ENCODE measurements at regions not wholly inside any gene's neighbourhood (a gene's known extent, or its start where the extent isn't known, plus 50 kb on each side); places are given as distances from the start of the nearest gene placed in this dataset.
A peak's percentile ranks its signal among the peaks of the same experiment; 100 is the strongest.

GRCh38 chr6:3938715-3939367, 89.7 kb downstream of the FAM50B start:
- no peak for TF ChIP-seq POLR2A (IDR thresholded peaks at IDR 0.05; ENCODE audit: low read length)
- TF ChIP-seq GATA1 (IDR thresholded peaks at IDR 0.05; ENCODE audit: low read depth, low read length) = no peak
- no peak for DNase-seq

- no peak for TF ChIP-seq GATA1 (IDR thresholded peaks at IDR 0.05; ENCODE audit: low read depth, low read length)
- no peak for TF ChIP-seq POLR2A (IDR thresholded peaks at IDR 0.05; ENCODE audit: low read length)
- DNase-seq = no peak
Measured at GRCh38 chr6:3939368-3939958, 90.3 kb downstream of the FAM50B start.

GRCh38 chr6:3939964-3940363, 90.8 kb downstream of the FAM50B start:
- TF ChIP-seq POLR2A (IDR thresholded peaks at IDR 0.05; ENCODE audit: low read length) (no peak), GATA1 (IDR thresholded peaks at IDR 0.05; ENCODE audit: low read depth, low read length) (no peak)
- DNase-seq = peak; percentile 11 to 43

DNA sequence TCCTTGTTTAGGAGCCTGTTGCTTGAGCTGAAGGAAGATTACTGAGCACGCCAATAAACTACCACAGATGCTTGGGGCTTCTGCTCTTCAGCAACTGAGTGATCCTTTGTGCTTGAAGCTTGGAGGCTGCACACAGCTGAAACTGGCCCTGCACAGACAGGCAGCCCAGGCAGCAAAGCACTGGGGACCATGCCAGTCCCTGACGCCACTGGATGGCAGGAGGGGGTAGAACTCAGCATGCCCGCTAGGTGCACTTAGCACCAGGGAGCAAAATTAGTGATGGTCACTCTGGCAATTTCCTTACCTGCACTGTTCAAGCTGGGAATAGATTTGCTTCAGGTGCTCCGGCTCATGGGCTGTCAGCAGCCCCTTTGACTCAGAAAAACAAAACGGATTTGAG, 91.5 kb downstream of the FAM50B start:
- DNase-seq = no peak
- TF ChIP-seq GATA1 (IDR thresholded peaks at IDR 0.05; ENCODE audit: low read depth, low read length) (no peak), POLR2A (IDR thresholded peaks at IDR 0.05; ENCODE audit: low read length) (no peak)

- no peak for DNase-seq
- TF ChIP-seq GATA1 (IDR thresholded peaks at IDR 0.05; ENCODE audit: low read depth, low read length) = no peak
- TF ChIP-seq POLR2A (IDR thresholded peaks at IDR 0.05; ENCODE audit: low read length) = no peak
Measured at GRCh38 chr6:3943331-3943765, 94.2 kb downstream of the FAM50B start.

- no peak for DNase-seq
- TF ChIP-seq GATA1 (IDR thresholded peaks at IDR 0.05; ENCODE audit: low read depth, low read length) = no peak
- TF ChIP-seq POLR2A (IDR thresholded peaks at IDR 0.05; ENCODE audit: low read length) = no peak
Measured at GRCh38 chr6:3944246-3944645, 95.1 kb downstream of the FAM50B start.

- DNase-seq = no peak
- TF ChIP-seq GATA1 (IDR thresholded peaks at IDR 0.05; ENCODE audit: low read depth, low read length) (no peak), POLR2A (IDR thresholded peaks at IDR 0.05; ENCODE audit: low read length) (no peak)
Measured at GRCh38 chr6:3946778-3947177, 97.6 kb downstream of the FAM50B start.

GRCh38 chr6:3948866-3949265, 99.7 kb downstream of the FAM50B start:
- DNase-seq = no peak
- TF ChIP-seq GATA1 (IDR thresholded peaks at IDR 0.05; ENCODE audit: low read depth, low read length) (no peak), POLR2A (IDR thresholded peaks at IDR 0.05; ENCODE audit: low read length) (no peak)

DNA sequence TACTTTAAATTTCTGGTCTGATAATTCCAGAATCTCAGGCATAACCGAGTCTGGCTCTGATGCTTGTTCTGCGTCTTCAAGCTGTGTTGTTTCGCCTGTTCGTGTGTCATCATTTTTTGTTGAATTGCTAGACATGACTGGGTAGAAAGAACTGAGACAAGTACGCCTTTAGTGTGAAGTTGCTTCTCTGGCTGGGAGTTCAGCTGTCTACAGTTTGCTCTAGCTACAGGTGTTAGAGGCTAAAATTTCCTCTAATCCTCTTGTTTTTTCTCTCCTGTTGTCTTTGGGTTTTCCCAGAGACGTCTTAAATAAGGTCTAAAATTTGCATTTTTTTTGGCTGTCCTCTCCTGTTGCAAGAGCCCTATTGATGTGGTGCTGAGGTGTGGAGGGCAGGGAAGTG, 100.3 kb downstream of the FAM50B start:
- DNase-seq = no peak
- TF ChIP-seq GATA1 (IDR thresholded peaks at IDR 0.05; ENCODE audit: low read depth, low read length) (no peak), POLR2A (IDR thresholded peaks at IDR 0.05; ENCODE audit: low read length) (no peak)

- TF ChIP-seq GATA1 (IDR thresholded peaks at IDR 0.05; ENCODE audit: low read depth, low read length) (no peak), POLR2A (IDR thresholded peaks at IDR 0.05; ENCODE audit: low read length) (no peak)
- DNase-seq = no peak
Measured at GRCh38 chr6:3956054-3956453, 106.9 kb downstream of the FAM50B start.

DNA sequence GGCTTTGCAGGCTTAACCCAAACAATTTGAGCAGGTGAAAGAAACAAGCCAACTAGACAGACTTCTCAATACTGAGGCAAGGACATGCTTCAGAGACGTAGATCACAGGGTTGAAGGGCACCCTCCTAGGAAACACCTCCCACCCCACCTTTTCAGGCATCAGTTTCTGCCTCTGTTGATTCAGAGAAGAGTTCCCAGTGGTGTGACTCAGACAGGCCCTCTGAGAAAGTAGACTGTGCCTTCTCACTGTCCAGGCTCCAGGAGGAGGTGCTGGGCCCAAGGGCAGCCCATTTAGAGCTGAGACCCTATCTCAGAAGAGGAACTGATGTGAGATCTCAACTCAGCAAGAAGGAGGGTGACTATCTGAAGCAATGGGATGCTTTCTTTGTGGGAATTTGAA, 108.1 kb downstream of the FAM50B start:
- TF ChIP-seq GATA1 (IDR thresholded peaks at IDR 0.05; ENCODE audit: low read depth, low read length) = no peak
- no peak for TF ChIP-seq POLR2A (IDR thresholded peaks at IDR 0.05; ENCODE audit: low read length)
- no peak for DNase-seq

DNA sequence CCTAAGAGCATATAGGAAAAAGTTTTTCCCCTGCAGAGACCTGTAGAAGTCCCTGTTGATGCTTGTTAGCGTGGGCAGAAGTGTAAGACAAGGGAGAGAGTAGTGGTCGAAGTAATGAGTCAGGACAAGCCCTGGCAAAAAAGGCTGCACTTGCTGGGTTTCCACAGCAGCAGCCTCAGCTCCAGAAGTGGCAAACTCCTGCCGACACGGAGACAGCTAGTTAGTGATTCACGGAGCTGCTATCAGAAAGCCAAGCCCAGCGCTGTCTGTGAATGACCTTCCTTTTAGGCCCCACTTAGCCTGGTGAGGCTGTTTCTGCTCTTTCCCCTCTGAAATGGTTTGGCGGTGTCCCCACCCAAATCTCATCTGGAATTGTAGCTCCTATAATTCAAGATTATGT, 109.1 kb downstream of the FAM50B start:
- no peak for DNase-seq
- TF ChIP-seq POLR2A (IDR thresholded peaks at IDR 0.05; ENCODE audit: low read length) (no peak), GATA1 (IDR thresholded peaks at IDR 0.05; ENCODE audit: low read depth, low read length) (no peak)

GRCh38 chr6:3959385-3959784, 110.2 kb downstream of the FAM50B start:
- TF ChIP-seq POLR2A (IDR thresholded peaks at IDR 0.05; ENCODE audit: low read length) (no peak), GATA1 (IDR thresholded peaks at IDR 0.05; ENCODE audit: low read depth, low read length) (no peak)
- DNase-seq = no peak

- TF ChIP-seq GATA1 (IDR thresholded peaks at IDR 0.05; ENCODE audit: low read depth, low read length) = no peak
- no peak for TF ChIP-seq POLR2A (IDR thresholded peaks at IDR 0.05; ENCODE audit: low read length)
- DNase-seq = no peak
Measured at GRCh38 chr6:3960754-3961361, 111.7 kb downstream of the FAM50B start.
